ENCODE measurements at regions not wholly inside any gene's neighbourhood (a gene's known extent, or its start where the extent isn't known, plus 50 kb on each side); places are given as distances from the start of the nearest gene placed in this dataset.

DNA sequence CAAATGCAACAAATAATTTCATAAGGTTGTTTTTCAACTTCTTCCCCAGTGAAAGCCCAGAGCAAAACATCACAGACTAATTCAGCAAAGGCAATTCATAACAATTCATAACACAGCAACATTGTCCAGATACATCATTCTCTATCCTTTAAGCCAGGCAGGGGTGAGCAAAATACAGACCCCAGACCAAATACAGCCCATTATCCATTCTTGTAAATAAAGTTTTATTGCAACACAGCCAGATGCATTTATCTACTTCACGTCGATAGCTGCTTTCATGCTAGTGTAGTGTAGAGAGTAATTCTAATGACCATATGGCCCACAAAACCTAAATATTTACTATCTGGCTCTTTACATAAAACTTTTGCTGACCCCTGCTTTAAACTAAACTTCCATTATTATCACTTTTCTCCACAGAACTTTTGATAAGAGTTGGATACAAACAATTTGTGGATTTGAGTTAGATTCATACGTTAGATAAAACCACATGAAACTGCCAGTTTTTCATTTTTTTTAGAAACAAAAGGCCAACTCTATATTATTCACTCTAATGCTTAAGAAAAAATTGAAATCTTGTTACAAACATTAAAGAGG, 174.4 kb downstream of the DUSP6 start:
- no peak for DNase-seq (ENCODE audit: low read depth)
- no peak for FAIRE-seq
- Histone ChIP-seq H3K4me3 (ENCODE audit: low read depth, low read length) (no peak overlapping the region), H3K36me3 (ENCODE audit: control insufficient read depth, insufficient read depth, low read length) (no peaks in the 10 kb centered on the region), H3K27me3 (ENCODE audit: control insufficient read depth, insufficient read depth, low read length) (no peaks in the 10 kb centered on the region)
- TF ChIP-seq, protein P1, sequence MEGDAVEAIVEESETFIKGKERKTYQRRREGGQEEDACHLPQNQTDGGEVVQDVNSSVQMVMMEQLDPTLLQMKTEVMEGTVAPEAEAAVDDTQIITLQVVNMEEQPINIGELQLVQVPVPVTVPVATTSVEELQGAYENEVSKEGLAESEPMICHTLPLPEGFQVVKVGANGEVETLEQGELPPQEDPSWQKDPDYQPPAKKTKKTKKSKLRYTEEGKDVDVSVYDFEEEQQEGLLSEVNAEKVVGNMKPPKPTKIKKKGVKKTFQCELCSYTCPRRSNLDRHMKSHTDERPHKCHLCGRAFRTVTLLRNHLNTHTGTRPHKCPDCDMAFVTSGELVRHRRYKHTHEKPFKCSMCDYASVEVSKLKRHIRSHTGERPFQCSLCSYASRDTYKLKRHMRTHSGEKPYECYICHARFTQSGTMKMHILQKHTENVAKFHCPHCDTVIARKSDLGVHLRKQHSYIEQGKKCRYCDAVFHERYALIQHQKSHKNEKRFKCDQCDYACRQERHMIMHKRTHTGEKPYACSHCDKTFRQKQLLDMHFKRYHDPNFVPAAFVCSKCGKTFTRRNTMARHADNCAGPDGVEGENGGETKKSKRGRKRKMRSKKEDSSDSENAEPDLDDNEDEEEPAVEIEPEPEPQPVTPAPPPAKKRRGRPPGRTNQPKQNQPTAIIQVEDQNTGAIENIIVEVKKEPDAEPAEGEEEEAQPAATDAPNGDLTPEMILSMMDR (IDR thresholded peaks at IDR 0.05; ENCODE audit: insufficient read depth, low read length, severe bottlenecking) = no peak

DNA sequence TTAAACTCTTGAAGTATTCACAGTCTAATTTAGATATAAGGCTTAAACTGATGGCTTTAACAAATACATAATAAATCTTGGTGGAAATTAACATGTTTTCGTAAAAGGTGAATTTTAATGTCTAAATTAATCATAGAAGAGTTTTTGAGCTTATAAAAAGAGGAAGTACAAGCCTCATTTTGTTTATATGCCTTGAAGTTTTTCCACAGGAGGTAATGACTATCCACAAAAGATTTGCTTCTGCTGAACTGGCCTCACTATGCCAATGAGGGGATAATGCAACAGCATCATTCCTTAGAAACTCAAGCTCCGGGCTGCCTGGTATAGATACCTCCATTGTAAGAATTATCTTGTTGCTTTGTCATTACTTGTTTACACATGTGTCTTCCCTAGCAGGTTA, 175.6 kb downstream of the DUSP6 start:
- TF ChIP-seq, protein P1 (IDR thresholded peaks at IDR 0.05; ENCODE audit: insufficient read depth, low read length, severe bottlenecking) = no peak
- FAIRE-seq (no peak), DNase-seq (ENCODE audit: low read depth) (no peak)
- no peak overlapping the region for H3K4me3 ChIP-seq (ENCODE audit: low read depth, low read length)
- H3K27me3 ChIP-seq (ENCODE audit: control insufficient read depth, insufficient read depth, low read length) = no peaks in the 10 kb centered on the region
- H3K36me3 ChIP-seq (ENCODE audit: control insufficient read depth, insufficient read depth, low read length) = no peaks in the 10 kb centered on the region

DNA sequence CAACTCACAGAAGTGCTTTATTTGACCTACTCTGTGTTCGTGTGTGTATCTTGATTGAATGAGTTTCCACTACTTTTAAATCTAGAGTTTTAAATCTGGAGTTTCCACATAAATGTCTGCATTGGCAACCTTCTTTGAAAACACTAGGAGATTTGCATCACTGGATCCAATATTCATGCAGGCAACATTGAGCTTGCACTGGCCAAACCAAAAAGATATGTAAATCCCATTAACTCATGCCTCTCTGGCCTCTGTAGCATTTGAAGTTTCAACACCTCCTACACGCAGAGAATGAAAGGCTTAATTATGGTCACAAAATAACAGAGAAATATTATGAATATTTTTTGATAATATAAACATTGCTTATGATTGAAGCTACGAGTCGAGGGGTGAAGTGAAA, 178.6 kb downstream of the DUSP6 start:
- Histone ChIP-seq H3K36me3 (ENCODE audit: control insufficient read depth, insufficient read depth, low read length) (no peaks in the 10 kb centered on the region), H3K4me3 (ENCODE audit: low read depth, low read length) (no peak overlapping the region), H3K27me3 (ENCODE audit: control insufficient read depth, insufficient read depth, low read length) (no peaks in the 10 kb centered on the region)
- no peak for FAIRE-seq
- no peak for DNase-seq (ENCODE audit: low read depth)
- TF ChIP-seq, protein P1 (IDR thresholded peaks at IDR 0.05; ENCODE audit: insufficient read depth, low read length, severe bottlenecking) = no peak

DNA sequence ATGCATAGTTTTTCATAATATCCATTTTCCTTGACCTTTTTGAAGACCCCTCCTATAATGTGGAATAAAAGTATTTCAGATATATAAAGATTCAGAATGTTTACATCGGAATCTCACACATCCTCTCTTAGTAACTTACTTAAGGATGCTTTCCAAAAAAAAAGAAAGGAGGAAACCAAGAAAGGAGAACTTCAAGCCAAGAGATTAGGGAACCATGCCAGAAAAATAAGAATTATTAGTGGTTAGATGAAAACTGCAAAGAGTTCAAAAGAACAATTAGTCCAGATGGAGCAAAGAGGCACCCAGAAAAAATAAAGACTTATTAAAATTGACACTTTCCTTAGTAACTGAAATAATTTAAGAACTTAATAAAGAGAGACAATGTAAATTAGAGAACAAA, 179.2 kb downstream of the DUSP6 start:
- TF ChIP-seq, protein P1 (IDR thresholded peaks at IDR 0.05; ENCODE audit: insufficient read depth, low read length, severe bottlenecking) = no peak
- no peak for FAIRE-seq
- Histone ChIP-seq H3K27me3 (ENCODE audit: control insufficient read depth, insufficient read depth, low read length) (no peaks in the 10 kb centered on the region), H3K4me3 (ENCODE audit: low read depth, low read length) (no peak overlapping the region), H3K36me3 (ENCODE audit: control insufficient read depth, insufficient read depth, low read length) (no peaks in the 10 kb centered on the region)
- DNase-seq (ENCODE audit: low read depth) = no peak

GRCh38 chr12:89172224-89172623, 180.1 kb downstream of the DUSP6 start:
- FAIRE-seq (no peak), DNase-seq (ENCODE audit: low read depth) (no peak)
- Histone ChIP-seq H3K4me3 (ENCODE audit: low read depth, low read length) (no peak overlapping the region), H3K36me3 (ENCODE audit: control insufficient read depth, insufficient read depth, low read length) (no peaks in the 10 kb centered on the region), H3K27me3 (ENCODE audit: control insufficient read depth, insufficient read depth, low read length) (no peaks in the 10 kb centered on the region)
- TF ChIP-seq, protein P1 (IDR thresholded peaks at IDR 0.05; ENCODE audit: insufficient read depth, low read length, severe bottlenecking) = no peak

DNA sequence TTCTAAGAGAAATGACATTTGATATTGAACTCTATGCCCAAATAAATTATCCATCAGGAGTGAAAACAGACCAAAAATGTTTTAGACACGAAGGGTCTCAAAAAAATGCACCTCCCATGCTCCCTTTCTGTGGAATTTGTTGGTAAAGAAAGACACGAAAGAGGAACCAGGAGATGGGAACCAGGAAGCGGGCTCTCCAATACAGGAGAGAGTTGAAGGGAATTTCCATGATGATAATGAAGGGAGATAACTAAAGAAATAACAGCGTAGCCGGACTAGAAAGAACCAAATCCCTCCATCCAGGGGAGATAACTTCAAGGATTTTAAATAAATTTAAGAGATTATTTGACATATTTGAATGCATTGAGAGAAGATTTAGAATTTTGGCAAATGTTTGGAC, 183.0 kb downstream of the DUSP6 start:
- FAIRE-seq (no peak), DNase-seq (ENCODE audit: low read depth) (no peak)
- H3K36me3 ChIP-seq (ENCODE audit: control insufficient read depth, insufficient read depth, low read length) = no peaks in the 10 kb centered on the region
- no peaks in the 10 kb centered on the region for H3K27me3 ChIP-seq (ENCODE audit: control insufficient read depth, insufficient read depth, low read length)
- TF ChIP-seq, protein P1 (IDR thresholded peaks at IDR 0.05; ENCODE audit: insufficient read depth, low read length, severe bottlenecking) = no peak
- H3K4me3 ChIP-seq (ENCODE audit: low read depth, low read length) = no peak overlapping the region
